ENCODE measurements at regions not wholly inside any gene's neighbourhood (a gene's known extent, or its start where the extent isn't known, plus 50 kb on each side); places are given as distances from the start of the nearest gene placed in this dataset.

DNA sequence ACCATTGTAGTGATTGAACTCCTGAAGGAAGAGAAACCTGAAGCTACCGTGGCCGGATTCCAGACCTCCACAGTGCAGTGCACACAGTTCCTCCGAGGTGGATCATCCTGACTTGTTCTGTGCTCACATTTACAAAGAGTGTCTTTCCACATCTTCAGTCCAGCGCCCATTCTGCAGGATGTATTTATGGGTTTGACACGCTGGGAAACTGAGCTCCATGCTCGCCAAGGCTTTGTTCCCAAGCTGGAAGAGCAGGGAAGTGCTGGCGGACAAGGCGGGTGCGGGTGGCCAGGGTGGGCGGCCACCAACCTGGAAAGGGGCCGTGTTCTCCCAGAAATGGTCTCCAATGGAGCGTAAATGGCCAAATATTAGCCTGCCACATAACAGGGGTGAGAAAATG lies 227.9 kb downstream of the IRF8 start:
- H3K4me3 ChIP-seq: no peak overlapping the region
- no peak for DNase-seq (ENCODE audit: low spot score in 2 of 2)
- TF ChIP-seq EP300 (IDR thresholded peaks at IDR 0.05) (no peak), POLR2A (IDR thresholded peaks at IDR 0.05) (no peak)
- TF ChIP-seq, protein P1, sequence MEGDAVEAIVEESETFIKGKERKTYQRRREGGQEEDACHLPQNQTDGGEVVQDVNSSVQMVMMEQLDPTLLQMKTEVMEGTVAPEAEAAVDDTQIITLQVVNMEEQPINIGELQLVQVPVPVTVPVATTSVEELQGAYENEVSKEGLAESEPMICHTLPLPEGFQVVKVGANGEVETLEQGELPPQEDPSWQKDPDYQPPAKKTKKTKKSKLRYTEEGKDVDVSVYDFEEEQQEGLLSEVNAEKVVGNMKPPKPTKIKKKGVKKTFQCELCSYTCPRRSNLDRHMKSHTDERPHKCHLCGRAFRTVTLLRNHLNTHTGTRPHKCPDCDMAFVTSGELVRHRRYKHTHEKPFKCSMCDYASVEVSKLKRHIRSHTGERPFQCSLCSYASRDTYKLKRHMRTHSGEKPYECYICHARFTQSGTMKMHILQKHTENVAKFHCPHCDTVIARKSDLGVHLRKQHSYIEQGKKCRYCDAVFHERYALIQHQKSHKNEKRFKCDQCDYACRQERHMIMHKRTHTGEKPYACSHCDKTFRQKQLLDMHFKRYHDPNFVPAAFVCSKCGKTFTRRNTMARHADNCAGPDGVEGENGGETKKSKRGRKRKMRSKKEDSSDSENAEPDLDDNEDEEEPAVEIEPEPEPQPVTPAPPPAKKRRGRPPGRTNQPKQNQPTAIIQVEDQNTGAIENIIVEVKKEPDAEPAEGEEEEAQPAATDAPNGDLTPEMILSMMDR (IDR thresholded peaks at IDR 0.05): no peak
- peaks cover 0 to 24% of the 10 kb centered on the region in 2 donors for H3K27me3 ChIP-seq
- H3K9me3 ChIP-seq: no peaks in the 10 kb centered on the region
- H3K27ac ChIP-seq: no peak overlapping the region
- 85 to 90% methylated on average over 12 of the region's 12 CpGs for WGBS, 2 donors
- H3K4me1 ChIP-seq: no peaks in the 10 kb centered on the region
- no peaks in the 10 kb centered on the region for H3K36me3 ChIP-seq

DNA sequence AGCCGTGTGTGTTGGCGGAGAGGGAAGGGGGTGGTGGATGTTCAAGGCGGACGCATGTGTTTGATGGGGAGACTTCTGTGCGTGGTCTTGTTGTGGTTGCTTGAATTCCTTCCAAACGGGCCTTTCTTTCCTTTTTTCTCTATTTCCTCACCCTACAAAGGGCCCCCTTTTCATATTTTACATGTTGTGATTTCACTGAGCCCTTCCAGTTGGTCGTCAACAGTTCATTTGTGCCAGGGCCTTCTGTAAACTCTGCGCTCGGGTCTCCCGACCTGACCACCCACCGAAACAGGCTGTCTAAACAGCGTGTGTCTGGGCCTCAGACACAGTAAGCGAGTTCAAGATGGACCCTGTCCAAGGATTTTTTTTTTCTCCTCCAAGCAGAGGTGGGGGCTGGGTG lies 228.4 kb downstream of the IRF8 start:
- no peaks in the 10 kb centered on the region for H3K4me1 ChIP-seq
- no peak overlapping the region for H3K4me3 ChIP-seq
- H3K9me3 ChIP-seq: no peaks in the 10 kb centered on the region
- H3K27ac ChIP-seq: no peak overlapping the region
- TF ChIP-seq EP300 (IDR thresholded peaks at IDR 0.05) (no peak), POLR2A (IDR thresholded peaks at IDR 0.05) (no peak)
- TF ChIP-seq, protein P1 (IDR thresholded peaks at IDR 0.05): no peak
- DNase-seq (ENCODE audit: low spot score in 2 of 2): no peak
- peaks cover 0 to 20% of the 10 kb centered on the region in 2 donors for H3K27me3 ChIP-seq
- no peaks in the 10 kb centered on the region for H3K36me3 ChIP-seq
- WGBS, 2 donors: 40 to 41% methylated on average over 13 of the region's 13 CpGs

DNA sequence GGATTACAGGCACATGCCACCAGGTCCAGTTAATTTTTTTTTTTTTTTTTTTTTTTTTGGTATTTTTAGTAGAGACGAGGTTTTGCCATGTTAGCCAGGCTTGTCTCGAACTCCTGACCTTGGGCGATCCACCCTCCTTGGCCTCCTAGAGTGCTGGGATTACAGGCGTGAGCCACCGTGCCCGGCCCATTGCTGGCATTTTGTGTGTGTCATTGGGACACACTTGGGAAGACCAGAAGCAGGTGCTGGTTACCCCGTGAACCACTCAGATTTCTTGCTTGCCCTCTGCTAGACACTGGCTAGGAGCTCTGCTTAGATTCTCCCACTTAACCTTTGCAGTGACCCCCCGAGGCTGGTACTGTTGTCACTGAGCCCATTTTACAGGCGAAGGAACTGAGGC lies 229.3 kb downstream of the IRF8 start:
- TF ChIP-seq POLR2A (IDR thresholded peaks at IDR 0.05) (no peak), EP300 (IDR thresholded peaks at IDR 0.05) (no peak)
- TF ChIP-seq, protein P1 (IDR thresholded peaks at IDR 0.05): no peak
- H3K27me3 ChIP-seq: peaks cover 0 to 12% of the 10 kb centered on the region in 2 donors
- no peak overlapping the region for H3K4me3 ChIP-seq
- 83 to 89% methylated on average over 9 of the region's 9 CpGs for WGBS, 2 donors
- H3K9me3 ChIP-seq: no peaks in the 10 kb centered on the region
- no peaks in the 10 kb centered on the region for H3K4me1 ChIP-seq
- no peak for DNase-seq (ENCODE audit: low spot score in 2 of 2)
- no peaks in the 10 kb centered on the region for H3K36me3 ChIP-seq
- H3K27ac ChIP-seq: no peak overlapping the region

DNA sequence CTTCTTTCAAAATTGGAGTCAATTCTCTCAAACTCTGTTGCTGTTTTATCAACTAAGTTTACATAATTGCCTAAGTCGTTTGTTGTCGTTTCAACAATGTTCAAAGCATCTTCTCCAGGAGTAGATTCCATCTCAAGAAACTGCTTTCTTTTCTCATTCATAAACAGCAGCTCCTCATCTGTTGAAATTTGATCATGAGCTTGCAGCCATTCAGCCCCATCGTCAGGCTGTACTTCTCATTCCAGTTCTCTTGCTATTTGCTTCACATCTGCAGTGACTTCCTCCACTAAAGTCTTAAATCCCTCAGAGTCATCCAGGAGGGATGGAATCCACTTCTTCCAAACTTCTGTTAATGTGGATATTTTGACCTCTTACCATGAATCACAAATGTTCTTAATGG lies 230.6 kb downstream of the IRF8 start:
- TF ChIP-seq, protein P1 (IDR thresholded peaks at IDR 0.05): no peak
- no peak for TF ChIP-seq POLR2A (IDR thresholded peaks at IDR 0.05)
- no peak for TF ChIP-seq EP300 (IDR thresholded peaks at IDR 0.05)
- Histone ChIP-seq H3K4me1 (no peaks in the 10 kb centered on the region), H3K4me3 (no peak overlapping the region), H3K36me3 (no peaks in the 10 kb centered on the region), H3K9me3 (no peaks in the 10 kb centered on the region), H3K27ac (no peak overlapping the region), H3K27me3 (peaks cover 0 to 9% of the 10 kb centered on the region in 2 donors)
- no peak for DNase-seq (ENCODE audit: low spot score in 2 of 2)
- 19 to 21% methylated on average over 3 of the region's 3 CpGs for WGBS, 2 donors

DNA sequence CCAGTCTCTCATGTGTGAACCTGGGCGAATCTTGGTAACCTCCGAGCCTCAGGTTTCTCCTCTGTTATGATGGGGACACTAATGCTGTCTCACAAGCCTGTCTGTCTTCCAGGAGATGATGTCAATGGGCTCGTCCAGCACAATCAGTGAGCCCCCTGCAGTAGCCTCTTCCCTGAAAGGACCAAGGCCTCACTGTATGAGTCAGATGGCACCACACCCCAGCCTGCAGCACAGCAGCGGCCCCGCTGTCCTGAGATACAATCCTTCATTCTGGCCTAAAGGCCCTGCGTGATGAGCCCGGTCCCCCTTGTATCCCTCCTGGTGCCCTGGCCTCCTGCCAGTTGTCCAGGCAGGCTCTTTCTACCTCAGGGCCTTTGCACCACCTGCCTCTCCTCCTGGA lies 234.4 kb downstream of the IRF8 start:
- 88 to 94% methylated on average over 7 of the region's 7 CpGs for WGBS, 2 donors
- TF ChIP-seq, protein P1 (IDR thresholded peaks at IDR 0.05): no peak
- no peak for TF ChIP-seq EP300 (IDR thresholded peaks at IDR 0.05)
- Histone ChIP-seq H3K4me3 (no peak overlapping the region), H3K9me3 (peaks cover 0 to 10% (median 0%) of the 10 kb centered on the region in 4 donors), H3K27ac (no peak overlapping the region), H3K36me3 (no peaks in the 10 kb centered on the region), H3K4me1 (no peaks in the 10 kb centered on the region), H3K27me3 (no peaks in the 10 kb centered on the region)
- DNase-seq (ENCODE audit: low spot score in 2 of 2): no peak

Data from tibial nerve (tissue), 4 donors.